GM18867 (cell line): ENCODE measurements at regions not wholly inside any gene's neighbourhood (a gene's known extent, or its start where the extent isn't known, plus 50 kb on each side); places are given as distances from the start of the nearest gene placed in this dataset.
"Not testable (repeated sequence)": the region's sequence is repeated elsewhere in the genome, so short reads cannot be mapped to it uniquely, and the experiment has no call there.

ENCODE experiments used
- ATAC-seq: cut with Tn5 transposase; IDR thresholded peaks from one replicate; pipeline ENCODE4 v1.9.1; 2021; ENCODE audit warnings: mild to moderate bottlenecking, moderate library complexity; ENCODE audit not compliant: unreplicated experiment

DNA sequence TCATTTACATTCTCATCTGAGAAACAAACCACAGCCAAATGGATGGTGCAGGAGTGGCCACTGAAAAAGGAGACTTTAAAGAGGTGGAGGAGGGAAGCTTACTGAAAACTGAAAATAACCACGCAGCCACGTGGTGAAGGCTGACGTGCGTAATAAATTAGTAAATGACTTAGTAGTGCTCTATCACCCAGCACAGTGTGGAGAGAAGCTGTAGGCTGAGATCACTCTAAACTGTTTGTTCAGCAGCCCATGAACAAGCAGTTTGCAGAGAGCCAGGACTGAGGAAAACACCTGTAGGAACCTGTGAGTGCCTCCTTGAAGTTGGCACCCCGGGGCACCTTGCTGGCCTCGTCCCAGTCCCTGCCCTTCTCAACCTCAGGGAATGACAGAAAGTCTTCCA lies 193.0 kb downstream of the TXNL1 start:
- ATAC-seq = no peak

DNA sequence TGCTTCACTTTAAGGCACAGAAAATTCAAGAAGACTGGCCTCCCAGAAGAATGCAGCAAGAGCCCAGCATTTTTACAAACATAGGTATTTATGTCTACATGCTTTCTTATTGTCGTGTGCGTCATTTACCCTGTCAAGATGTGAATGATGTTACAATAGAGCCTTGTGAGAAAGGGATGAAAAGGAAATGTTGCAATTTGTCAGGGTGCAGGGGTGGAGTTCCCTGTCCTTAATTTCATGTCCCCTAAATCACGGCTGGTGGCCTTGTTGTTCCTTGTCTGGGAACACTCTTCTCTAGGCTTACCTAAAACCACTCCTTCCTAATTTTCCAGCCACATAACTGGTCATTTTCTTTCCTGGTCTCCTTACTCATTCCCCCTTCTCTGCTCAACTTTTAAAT lies 194.2 kb downstream of the TXNL1 start:
- no peak for ATAC-seq

- ATAC-seq = no peak
Measured at GRCh38 chr18:56443166-56443907, 195.1 kb downstream of the TXNL1 start.

- not testable (repeated sequence) for ATAC-seq
Measured at GRCh38 chr18:56438480-56438879, 199.9 kb downstream of the TXNL1 start.

- ATAC-seq = no peak
Measured at GRCh38 chr18:56436651-56437050, 201.7 kb downstream of the TXNL1 start.

DNA sequence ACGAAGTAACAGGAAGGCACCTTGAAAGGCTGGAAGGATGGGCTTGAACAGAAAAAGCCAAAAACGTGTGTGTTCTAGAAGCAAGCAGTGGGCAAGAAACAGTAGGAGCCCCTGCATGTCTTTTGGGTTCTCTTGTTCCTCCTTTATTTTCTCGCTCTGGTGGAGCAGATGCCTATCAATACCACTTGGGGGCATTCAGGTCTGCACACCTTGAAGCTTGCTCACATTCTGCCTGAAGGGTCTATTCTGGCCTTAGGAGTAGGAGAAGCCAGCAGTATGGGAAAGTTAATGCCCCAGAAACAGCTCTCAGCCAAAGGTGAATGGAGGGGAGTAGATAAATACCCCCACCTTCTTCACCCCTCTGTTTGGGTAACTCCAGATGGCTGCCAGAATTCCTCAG lies 204.5 kb downstream of the TXNL1 start:
- ATAC-seq = no peak

- ATAC-seq = no peak
Measured at GRCh38 chr18:56431551-56431950, 206.8 kb downstream of the TXNL1 start.

GRCh38 chr18:56423626-56424025 lies 214.8 kb downstream of the TXNL1 start:
- no peak for ATAC-seq

- ATAC-seq = no peak
Measured at GRCh38 chr18:56421647-56422046, 216.7 kb downstream of the TXNL1 start.

- ATAC-seq = not testable (repeated sequence)
Measured at GRCh38 chr18:56420868-56421267, 217.5 kb downstream of the TXNL1 start.

GRCh38 chr18:56414357-56414756 lies 224.0 kb downstream of the TXNL1 start:
- no peak for ATAC-seq

- no peak for ATAC-seq
Measured at GRCh38 chr18:56413862-56414261, 224.5 kb downstream of the TXNL1 start.

DNA sequence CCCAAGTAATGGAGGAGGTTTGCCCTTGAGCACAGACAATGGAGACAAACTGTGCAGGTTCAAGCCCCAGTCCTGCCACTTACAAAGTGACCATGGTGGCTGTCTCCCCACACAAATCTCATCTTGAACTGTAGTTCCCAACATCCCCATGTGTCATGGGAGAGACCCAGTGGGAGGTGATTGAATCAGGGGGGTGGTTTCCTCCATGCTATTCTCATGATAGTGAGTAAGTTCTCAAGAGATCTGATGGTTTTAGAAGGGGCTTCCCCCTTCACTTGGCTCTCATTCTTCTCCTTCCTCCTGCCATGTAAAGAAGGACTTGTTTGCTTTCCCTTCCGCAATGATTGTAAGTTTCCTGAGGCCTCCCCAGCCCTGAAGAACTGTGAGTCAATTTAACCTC lies 225.4 kb downstream of the TXNL1 start:
- ATAC-seq = no peak

- ATAC-seq = no peak
Measured at GRCh38 chr18:56409736-56410135, 228.7 kb downstream of the TXNL1 start.

GRCh38 chr18:56407646-56408180 lies 230.7 kb downstream of the TXNL1 start:
- no peak for ATAC-seq

DNA sequence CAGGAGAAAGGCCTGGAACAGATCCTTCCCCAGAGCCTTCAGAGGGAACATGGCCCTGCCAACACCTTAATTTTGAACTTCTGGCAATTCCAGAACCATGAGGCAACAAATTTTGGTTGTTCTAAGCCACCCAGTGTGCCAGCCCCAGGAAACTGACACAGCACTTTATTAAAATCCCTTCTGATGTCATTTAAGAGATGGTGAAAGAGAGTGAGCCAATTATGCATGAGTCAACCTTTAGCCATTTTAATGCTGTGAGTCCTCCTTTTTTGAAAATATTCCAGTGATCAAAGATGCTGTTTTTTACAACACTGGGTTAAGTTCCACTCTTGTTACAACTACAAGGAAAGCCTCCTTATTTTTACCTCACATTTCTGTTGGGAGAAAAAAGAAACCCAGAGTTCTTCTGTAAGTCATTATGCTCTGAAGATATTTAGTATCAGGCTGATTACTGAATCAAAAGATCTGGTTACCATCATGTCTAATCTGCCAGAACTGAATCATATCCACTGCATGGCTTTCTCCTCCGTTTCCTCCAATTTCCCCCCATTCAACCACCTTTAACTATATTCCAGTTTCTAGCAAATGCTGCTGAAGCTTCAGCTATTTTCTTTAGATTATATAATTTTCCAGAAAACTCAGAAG lies 235.4 kb downstream of the TXNL1 start:
- ATAC-seq = no peak

DNA sequence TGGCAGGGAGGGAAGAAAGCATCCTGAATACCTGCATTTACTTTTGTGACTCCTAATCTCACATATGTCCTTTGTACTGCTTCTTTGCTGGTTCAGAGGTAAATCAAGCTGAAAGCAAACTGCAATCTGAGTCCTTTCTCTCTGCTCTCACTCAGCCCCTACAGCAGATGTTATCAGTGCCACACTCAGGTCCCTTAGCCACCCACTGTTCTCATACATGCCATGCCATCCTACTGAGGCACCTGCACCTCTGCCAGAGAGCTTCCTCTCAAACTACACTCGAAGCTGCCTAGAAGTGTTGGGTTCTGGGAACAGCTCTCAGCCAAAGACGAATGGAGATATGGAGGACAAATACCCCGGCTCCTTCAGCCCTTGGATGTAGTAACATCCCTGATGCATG lies 244.5 kb downstream of the TXNL1 start:
- no peak for ATAC-seq

DNA sequence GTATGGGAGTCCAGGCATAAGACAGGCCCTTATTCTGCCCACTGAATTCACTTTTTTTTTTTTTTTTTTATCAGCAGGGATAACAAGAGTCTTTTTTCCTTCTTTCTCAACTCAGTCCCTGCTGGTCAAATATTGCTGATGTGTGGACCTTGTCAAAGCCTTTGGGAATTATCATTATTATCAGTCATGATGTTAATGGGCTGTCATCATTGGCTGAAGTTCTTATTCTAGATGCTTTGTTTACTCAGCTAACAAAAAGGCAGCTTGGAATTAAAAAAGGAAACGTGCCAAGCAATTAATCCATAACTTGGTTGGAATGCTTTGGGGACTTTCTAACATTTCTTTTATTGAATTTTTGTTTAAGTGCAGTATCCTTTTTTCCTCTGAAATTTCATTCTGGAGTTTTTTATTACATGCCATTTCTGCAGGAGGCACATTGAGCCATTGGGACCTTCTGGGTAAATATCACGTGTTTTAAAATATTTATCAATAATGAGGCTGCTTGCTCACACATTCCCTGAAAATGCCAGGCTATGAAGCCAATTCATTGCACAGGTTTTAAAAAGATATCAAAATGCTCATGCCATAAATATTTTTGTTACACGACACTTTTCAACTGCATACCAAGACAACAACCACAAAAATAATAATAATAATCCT lies 246.3 kb downstream of the TXNL1 start:
- ATAC-seq = no peak

DNA sequence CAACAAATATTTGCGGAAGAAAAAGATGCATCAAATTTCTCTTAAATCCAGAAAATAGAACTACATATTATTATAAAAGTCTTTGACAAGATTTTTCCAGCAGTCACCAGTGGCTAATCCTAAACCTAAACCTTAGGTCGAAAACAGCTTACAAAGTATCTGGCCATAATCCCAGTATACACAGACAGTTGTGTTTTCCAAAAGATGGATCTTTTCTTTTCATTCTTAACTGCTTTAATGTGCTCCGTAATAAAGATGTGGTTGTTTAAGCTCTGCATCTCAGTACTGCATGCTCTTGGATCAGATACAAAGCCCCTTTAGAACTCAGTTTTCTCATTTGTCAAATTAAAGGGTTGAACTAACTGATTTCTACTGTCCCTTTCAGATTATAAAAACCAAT lies 247.8 kb downstream of the TXNL1 start:
- ATAC-seq = no peak

GRCh38 chr18:56389190-56389589 lies 249.2 kb downstream of the TXNL1 start:
- ATAC-seq = no peak

DNA sequence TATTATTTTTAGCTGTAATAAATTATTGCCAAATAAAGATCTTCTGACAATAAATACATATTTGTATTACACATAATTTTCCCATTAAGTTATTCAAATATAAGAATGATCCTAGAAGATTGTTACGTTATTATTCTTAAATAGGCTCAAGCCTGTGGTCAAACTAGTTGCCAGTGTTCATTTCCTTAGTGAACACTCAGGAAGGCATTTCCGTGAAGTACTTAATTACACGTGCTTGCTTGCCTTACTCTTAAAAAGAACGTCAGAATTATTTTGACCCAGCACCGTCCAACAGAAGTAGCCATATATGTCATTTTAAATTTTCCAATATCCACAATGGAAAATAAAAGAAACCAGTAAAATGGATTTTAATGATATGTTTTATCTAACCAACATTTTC lies 249.8 kb downstream of the TXNL1 start:
- no peak for ATAC-seq

DNA sequence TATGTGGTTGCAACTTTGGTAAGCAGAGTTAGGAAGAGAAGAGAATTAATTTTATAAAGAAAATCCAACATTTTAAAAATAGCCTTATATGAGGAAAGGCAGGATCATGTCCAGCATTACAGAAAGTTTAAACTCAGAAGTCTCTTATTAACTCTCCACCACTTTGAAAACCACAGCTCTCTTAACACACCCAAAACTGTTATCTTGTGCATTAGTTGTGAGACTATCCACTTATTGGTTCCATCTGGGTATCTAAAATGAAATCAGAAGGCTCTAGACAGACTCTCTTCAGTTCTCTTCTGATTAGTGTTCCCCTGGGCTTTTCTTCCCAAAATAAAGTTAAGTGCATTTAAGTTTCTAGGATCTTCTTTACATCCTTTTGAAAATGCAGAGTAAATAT lies 251.5 kb downstream of the TXNL1 start:
- no peak for ATAC-seq
